ENCODE measurements at regions not wholly inside any gene's neighbourhood (a gene's known extent, or its start where the extent isn't known, plus 50 kb on each side); places are given as distances from the start of the nearest gene placed in this dataset.

DNA sequence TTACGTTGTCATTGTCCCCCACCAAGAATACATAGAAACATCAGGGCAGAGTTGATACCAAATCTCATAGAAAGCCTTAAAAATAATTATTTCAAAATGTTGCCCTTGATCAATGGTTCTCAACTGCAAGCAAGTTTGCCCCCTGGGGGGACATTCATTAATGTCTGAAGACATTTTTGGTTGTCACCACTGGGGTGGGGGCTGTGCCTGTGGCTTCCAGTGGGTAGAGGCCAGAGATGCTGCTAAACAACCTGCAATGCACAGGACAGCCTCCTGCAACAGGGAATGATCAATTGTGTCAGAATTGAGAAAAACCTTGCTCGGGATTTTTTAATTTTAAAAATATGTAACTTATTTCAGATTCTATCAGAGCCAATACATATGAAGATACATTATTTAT lies 130.6 kb upstream of the DOK5 start (continued):
- TF ChIP-seq, protein P1, sequence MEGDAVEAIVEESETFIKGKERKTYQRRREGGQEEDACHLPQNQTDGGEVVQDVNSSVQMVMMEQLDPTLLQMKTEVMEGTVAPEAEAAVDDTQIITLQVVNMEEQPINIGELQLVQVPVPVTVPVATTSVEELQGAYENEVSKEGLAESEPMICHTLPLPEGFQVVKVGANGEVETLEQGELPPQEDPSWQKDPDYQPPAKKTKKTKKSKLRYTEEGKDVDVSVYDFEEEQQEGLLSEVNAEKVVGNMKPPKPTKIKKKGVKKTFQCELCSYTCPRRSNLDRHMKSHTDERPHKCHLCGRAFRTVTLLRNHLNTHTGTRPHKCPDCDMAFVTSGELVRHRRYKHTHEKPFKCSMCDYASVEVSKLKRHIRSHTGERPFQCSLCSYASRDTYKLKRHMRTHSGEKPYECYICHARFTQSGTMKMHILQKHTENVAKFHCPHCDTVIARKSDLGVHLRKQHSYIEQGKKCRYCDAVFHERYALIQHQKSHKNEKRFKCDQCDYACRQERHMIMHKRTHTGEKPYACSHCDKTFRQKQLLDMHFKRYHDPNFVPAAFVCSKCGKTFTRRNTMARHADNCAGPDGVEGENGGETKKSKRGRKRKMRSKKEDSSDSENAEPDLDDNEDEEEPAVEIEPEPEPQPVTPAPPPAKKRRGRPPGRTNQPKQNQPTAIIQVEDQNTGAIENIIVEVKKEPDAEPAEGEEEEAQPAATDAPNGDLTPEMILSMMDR (IDR thresholded peaks at IDR 0.05; ENCODE audit: low read depth, low read length, missing input control), result no peak

- no peak for DNase-seq (ENCODE audit: low spot score)
- TF ChIP-seq FOXA2 (IDR thresholded peaks at IDR 0.05), result no peak
- TF ChIP-seq FOXA1 (IDR thresholded peaks at IDR 0.05), result no peak
- TF ChIP-seq EGR1 (IDR thresholded peaks at IDR 0.05; ENCODE audit: low read depth in 2 of 2), result no peak
- TF ChIP-seq GABPA (IDR thresholded peaks at IDR 0.05 in 1 of 2, conservative IDR thresholded peaks at IDR 0.05 in 1 of 2), result no peak
- TF ChIP-seq, protein P2, sequence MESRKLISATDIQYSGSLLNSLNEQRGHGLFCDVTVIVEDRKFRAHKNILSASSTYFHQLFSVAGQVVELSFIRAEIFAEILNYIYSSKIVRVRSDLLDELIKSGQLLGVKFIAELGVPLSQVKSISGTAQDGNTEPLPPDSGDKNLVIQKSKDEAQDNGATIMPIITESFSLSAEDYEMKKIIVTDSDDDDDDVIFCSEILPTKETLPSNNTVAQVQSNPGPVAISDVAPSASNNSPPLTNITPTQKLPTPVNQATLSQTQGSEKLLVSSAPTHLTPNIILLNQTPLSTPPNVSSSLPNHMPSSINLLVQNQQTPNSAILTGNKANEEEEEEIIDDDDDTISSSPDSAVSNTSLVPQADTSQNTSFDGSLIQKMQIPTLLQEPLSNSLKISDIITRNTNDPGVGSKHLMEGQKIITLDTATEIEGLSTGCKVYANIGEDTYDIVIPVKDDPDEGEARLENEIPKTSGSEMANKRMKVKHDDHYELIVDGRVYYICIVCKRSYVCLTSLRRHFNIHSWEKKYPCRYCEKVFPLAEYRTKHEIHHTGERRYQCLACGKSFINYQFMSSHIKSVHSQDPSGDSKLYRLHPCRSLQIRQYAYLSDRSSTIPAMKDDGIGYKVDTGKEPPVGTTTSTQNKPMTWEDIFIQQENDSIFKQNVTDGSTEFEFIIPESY (IDR thresholded peaks at IDR 0.05), result no peak
- no peak for TF ChIP-seq JUND (IDR thresholded peaks at IDR 0.05)
- TF ChIP-seq SP1 (IDR thresholded peaks at IDR 0.05), result no peak
- TF ChIP-seq, protein P3, sequence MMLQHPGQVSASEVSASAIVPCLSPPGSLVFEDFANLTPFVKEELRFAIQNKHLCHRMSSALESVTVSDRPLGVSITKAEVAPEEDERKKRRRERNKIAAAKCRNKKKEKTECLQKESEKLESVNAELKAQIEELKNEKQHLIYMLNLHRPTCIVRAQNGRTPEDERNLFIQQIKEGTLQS (IDR thresholded peaks at IDR 0.05), result no peak
- no peak for TF ChIP-seq TAF1 (conservative IDR thresholded peaks at IDR 0.05)
- Histone ChIP-seq H3K27me3 (ENCODE audit: control insufficient read depth in 4 of 4, insufficient read depth in 4 of 4, low read length in 3 of 4) (no peaks in the 10 kb centered on the region), H3K4me1 (ENCODE audit: control insufficient read depth in 4 of 4, insufficient read depth in 4 of 4, low read length in 3 of 4) (peaks cover 0 to 3% (median 0%) of the 10 kb centered on the region in 4 donors), H3K9ac (ENCODE audit: low read depth in 1 of 2, low read length in 2 of 2) (no peak overlapping the region), H3K36me3 (ENCODE audit: control insufficient read depth in 4 of 4, insufficient read depth in 3 of 4, low read depth in 1 of 4, low read length in 3 of 4) (no peaks in the 10 kb centered on the region), H3K9me3 (ENCODE audit: control insufficient read depth in 4 of 4, low read length in 3 of 4) (no peaks in the 10 kb centered on the region), H3K4me3 (ENCODE audit: low read depth in 1 of 3, low read length in 3 of 3) (no peak overlapping the region), H3K27ac (ENCODE audit: low read depth in 1 of 2, low read length in 2 of 2) (no peak overlapping the region)
- 67% methylated on average over 4 of the region's 4 CpGs for WGBS
These were observed 130.1 kb upstream of the DOK5 start for GRCh38 chr20:54345301-54345724.

- Histone ChIP-seq H3K4me3 (ENCODE audit: low read depth in 1 of 3, low read length in 3 of 3) (no peak overlapping the region), H3K36me3 (ENCODE audit: control insufficient read depth in 4 of 4, insufficient read depth in 3 of 4, low read depth in 1 of 4, low read length in 3 of 4) (no peaks in the 10 kb centered on the region), H3K27me3 (ENCODE audit: control insufficient read depth in 4 of 4, insufficient read depth in 4 of 4, low read length in 3 of 4) (no peaks in the 10 kb centered on the region), H3K27ac (ENCODE audit: low read depth in 1 of 2, low read length in 2 of 2) (no peak overlapping the region), H3K9ac (ENCODE audit: low read depth in 1 of 2, low read length in 2 of 2) (no peak overlapping the region), H3K9me3 (ENCODE audit: control insufficient read depth in 4 of 4, low read length in 3 of 4) (no peaks in the 10 kb centered on the region), H3K4me1 (ENCODE audit: control insufficient read depth in 4 of 4, insufficient read depth in 4 of 4, low read length in 3 of 4) (no peaks in the 10 kb centered on the region)
- no peak for DNase-seq (ENCODE audit: low spot score)
- 69% methylated on average over 2 of the region's 2 CpGs for WGBS
- TF ChIP-seq TAF1 (conservative IDR thresholded peaks at IDR 0.05) (no peak), RXRA (IDR thresholded peaks at IDR 0.05) (no peak), RAD21 (IDR thresholded peaks at IDR 0.05) (no peak), FOXA2 (IDR thresholded peaks at IDR 0.05) (no peak), NR2F2 (IDR thresholded peaks at IDR 0.05) (no peak), JUND (IDR thresholded peaks at IDR 0.05) (no peak), YY1 (IDR thresholded peaks at IDR 0.05) (no peak), EGR1 (IDR thresholded peaks at IDR 0.05; ENCODE audit: low read depth in 2 of 2) (no peak), SP1 (IDR thresholded peaks at IDR 0.05) (no peak)
- TF ChIP-seq, protein P2 (IDR thresholded peaks at IDR 0.05), result no peak
- TF ChIP-seq, protein P1 (IDR thresholded peaks at IDR 0.05; ENCODE audit: low read depth, low read length, missing input control), result no peak
- TF ChIP-seq, protein P4, sequence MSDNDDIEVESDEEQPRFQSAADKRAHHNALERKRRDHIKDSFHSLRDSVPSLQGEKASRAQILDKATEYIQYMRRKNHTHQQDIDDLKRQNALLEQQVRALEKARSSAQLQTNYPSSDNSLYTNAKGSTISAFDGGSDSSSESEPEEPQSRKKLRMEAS (IDR thresholded peaks at IDR 0.05), result no peak
- TF ChIP-seq, protein P3 (IDR thresholded peaks at IDR 0.05), result no peak
- TF ChIP-seq, protein P5, sequence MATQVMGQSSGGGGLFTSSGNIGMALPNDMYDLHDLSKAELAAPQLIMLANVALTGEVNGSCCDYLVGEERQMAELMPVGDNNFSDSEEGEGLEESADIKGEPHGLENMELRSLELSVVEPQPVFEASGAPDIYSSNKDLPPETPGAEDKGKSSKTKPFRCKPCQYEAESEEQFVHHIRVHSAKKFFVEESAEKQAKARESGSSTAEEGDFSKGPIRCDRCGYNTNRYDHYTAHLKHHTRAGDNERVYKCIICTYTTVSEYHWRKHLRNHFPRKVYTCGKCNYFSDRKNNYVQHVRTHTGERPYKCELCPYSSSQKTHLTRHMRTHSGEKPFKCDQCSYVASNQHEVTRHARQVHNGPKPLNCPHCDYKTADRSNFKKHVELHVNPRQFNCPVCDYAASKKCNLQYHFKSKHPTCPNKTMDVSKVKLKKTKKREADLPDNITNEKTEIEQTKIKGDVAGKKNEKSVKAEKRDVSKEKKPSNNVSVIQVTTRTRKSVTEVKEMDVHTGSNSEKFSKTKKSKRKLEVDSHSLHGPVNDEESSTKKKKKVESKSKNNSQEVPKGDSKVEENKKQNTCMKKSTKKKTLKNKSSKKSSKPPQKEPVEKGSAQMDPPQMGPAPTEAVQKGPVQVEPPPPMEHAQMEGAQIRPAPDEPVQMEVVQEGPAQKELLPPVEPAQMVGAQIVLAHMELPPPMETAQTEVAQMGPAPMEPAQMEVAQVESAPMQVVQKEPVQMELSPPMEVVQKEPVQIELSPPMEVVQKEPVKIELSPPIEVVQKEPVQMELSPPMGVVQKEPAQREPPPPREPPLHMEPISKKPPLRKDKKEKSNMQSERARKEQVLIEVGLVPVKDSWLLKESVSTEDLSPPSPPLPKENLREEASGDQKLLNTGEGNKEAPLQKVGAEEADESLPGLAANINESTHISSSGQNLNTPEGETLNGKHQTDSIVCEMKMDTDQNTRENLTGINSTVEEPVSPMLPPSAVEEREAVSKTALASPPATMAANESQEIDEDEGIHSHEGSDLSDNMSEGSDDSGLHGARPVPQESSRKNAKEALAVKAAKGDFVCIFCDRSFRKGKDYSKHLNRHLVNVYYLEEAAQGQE (IDR thresholded peaks at IDR 0.05), result no peak
These were observed 129.6 kb upstream of the DOK5 start for GRCh38 chr20:54345821-54346220.

All from liver (tissue), 8 donors.